ENCODE measurements at regions not wholly inside any gene's neighbourhood (a gene's known extent, or its start where the extent isn't known, plus 50 kb on each side); places are given as distances from the start of the nearest gene placed in this dataset.

DNA sequence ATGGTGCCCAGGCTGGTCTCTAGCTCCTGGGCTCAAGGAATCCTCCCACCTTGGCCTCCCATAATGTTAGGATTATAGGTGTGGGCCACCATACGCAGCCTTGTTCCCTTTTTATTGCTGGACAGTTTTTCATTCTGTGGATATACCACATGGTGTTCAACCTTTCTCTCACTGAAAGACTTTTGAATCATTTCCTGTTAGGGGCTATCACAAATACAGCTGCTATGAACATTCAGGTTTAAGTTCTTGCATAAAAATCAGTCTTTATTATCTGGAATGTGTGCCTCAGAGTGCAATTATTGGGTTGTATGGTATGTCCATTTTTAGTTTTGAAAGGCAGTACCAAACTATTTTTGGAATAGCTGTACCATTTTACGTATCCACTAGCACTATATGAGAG, 647.2 kb downstream of the LIG4 start:
- no peak for DNase-seq (ENCODE audit: low spot score)

DNA sequence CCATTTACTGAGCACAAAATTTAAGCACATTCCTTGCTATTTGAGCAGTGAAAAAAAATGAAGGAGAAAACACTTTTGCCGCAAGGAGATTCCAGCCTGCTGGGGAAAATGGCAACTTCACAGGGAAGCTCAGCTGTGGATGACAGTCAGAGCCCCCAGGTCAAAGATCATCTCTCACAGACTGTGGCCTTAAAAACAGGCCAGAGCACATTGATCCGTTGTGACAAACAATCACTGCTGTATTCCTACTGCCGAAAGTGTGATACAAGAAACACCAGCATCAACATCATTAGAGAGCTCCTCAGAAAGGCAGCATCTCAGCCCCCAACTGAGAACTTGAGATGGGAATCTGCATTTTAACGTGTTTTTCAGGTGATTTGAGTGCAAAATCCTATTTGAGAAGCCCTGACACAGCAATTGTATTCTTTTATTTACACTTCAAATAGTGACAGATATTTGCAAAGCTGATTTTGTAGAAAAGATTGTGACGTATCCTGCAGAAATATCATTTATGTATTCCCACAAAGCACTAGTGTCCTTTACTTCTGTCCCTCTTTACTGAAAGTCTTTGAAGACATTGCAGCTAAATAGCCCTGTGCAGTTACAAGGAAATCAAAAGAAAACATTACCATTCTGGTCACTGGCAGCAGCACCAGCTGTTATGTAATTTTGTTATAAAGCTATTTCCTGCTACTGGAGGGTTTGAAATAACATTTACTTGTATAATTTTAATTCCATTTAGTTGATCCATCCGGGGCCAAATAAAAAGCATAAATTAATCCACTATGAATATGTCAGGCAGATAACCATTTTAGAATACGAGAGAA, 652.0 kb downstream of the LIG4 start:
- no peak for DNase-seq (ENCODE audit: low spot score)

DNA sequence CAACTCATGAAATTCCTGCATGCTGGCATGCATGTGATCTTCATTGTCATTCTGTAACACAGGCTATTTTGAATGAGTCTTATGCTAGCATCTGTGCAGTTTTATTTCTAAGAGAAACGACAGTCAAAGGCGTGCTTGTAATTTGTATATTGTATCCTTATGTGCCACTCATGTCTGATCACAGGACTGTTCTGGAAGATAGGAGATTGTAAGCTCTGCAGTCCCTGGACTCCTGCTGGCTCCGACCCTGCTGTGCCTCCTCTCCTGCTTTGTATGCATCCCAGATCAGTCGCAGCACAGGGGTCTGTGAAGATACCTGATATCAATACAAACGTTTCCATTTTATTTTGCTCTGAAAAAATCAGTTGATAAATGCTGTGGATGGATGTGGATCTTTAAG, 653.1 kb downstream of the LIG4 start:
- DNase-seq (ENCODE audit: low spot score), result no peak

DNA sequence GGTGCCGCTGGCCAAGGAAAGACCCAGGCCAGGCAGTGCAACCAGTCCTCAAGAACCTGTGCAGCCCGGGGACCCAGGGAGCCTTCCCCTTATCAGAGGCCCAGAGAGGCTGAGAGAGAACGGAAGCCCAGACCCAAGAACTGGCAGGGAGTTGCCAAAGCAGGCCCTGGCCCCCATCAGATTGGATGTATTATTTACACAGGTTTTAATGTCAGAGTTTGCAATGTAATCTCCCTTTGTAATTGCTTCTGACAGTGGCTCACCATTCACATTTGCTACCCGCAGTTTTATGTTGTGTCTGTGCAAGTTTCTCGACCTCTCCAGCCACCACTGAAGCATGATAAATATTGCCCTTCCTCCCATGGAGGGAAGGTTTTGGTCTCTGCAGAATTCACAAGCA, 660.9 kb downstream of the LIG4 start:
- no peak for DNase-seq (ENCODE audit: low spot score)

DNA sequence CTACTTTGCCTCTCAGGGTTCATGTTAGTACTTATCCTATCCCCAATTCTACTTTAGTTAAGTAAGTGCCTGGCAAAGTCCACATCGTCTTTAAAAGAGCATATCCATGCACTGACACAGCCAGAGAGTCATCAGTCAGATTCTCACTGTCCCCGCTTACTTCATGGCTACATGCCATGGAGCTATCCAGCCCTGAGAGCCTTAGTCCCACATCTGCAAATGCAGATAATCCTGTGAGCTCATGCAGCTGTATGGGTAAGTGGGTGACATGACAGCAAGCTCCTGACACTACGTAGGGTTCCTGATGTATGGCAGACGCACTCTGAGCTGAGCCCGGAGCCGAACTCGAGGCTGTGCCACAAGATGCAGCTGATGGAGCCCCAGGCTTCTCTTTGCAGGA, 661.5 kb downstream of the LIG4 start:
- no peak for DNase-seq (ENCODE audit: low spot score)

DNA sequence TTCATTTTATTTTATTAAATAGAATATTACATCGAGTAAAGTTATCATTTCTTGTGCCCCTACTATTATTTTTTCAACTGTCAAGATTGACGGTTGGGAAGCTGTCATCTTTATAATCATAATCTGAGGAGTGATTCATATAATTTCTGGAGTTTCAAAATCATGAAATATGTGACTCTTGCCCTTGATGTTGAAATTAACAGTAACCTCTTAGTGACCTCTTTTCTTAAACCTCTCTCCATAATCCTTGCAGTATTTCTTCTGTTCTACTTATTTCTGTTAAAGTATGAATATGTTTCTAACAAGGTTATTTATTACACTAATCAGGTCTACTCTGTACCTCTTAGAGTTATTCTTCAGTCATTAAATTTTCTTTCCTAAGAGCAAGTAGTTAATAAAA, 663.8 kb downstream of the LIG4 start:
- DNase-seq (ENCODE audit: low spot score), result no peak

DNA sequence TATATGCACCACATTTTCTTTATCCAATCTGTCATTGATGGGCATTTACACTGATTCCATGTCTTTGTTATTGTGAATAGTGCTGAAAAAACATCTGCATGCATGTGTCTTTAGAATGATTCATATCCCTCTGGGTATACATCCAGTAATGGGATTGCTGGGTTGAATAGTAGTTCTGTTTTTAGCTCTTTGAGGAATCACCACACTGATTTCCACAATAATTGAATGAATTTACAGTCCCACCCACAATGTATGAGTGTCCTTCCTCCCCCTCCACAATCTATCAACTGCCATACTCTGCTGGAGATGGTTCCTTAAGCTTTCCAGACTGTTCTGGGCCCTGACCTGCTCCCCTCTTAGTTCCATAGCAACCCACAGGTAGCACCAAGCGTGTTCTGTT, 667.0 kb downstream of the LIG4 start:
- DNase-seq (ENCODE audit: low spot score), result no peak

DNA sequence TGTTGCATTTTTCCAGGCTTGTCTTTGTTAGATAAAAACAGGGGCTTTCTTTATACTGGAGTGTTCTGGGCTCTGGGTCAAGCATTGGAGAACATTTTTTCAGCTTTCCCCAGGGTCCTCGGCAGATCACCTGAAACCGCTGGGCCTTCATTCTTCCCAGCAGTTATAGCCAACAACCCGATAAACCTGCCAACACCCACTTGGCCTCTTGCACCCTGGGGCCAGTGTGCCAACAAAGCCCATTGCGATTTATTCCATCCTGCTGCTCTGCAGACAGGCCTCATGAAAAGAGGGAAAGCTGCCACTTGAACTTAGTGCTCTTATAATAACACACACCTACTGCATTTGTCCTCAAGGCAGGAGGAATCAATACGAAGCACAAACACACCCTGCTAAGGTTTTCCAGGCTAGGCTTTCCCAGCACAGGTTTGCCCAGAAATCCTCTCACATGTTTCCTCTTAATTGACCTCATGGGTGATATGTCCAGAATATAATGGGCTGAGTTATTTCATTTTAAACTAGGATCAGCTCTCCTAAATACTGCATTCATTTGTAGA, 669.3 kb downstream of the LIG4 start:
- DNase-seq (ENCODE audit: low spot score), result no peak

DNA sequence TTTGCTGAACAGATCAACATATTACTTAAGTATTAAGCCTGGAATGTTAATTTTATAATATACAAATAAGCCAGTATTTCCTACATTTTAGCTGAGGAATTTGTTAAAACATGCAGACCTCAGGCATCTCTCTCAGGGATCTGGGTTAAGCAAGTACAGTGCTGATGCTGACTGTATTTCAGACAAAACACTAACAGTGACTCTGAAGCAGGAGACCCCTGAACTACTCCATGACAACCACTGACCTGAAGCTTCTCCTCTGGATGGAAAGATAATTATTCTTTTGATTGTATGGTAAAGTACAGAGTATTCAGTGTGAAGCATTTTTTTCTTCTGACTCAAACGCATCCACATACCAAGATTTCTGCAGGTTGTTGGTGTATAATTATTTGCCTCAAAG, 680.8 kb downstream of the LIG4 start:
- no peak for DNase-seq (ENCODE audit: low spot score)

DNA sequence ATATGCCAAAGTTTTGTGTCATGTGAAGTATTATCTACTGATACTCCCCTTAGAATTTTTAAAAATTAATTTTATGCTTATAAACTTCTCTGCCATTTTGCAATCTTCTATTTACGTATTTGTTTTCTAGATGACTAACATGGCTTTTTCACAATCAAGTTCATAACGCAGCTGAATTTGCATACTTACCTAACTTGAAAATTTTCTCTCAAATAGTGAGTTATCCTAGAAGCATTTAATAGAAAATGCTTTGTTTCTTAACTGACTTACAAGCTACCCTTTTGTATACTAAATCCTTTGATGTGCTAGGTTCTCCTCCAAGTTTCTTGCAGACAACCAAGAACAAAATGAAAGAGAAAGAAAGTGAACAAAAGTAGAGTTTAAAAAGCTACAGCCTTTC, 683.5 kb downstream of the LIG4 start:
- DNase-seq (ENCODE audit: low spot score), result no peak

DNA sequence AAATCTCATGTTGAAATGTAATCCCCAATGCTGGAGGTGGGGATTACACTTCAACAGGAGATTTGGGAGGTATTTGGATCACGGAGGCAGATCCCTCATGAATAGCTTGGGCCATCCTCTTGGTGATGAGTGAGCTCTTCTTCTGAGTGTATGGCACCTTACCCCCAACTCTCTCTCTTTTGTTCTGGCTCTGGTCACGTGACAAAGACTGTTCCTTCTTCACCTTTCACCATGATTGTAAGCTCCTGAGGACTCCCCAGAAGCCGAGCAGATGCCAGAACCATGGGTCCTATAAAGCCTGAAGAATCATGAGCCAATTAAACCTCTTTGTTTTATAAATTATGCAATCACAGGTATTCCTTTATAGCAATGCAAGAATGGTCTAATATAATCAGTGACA, 684.2 kb downstream of the LIG4 start:
- DNase-seq (ENCODE audit: low spot score), result no peak

DNA sequence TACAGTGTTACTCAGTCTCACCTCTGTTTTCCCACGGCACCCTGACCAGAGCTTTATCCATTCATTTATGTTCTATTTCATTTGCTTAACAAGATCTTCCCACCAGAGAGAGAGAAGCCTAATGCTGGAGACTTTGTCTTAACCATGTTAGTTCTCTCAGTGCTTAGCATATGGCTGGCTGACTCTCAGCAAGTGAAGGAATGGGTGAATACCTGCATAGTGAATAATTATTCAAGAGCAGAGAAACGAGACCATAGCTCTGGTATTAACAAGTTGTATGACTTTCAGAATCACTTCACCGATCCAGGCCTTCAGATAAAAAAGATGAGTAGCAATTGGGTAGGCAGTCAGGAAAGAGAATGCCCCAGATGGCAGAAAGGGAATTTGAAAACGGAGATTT, 686.3 kb downstream of the LIG4 start:
- no peak for DNase-seq (ENCODE audit: low spot score)

DNA sequence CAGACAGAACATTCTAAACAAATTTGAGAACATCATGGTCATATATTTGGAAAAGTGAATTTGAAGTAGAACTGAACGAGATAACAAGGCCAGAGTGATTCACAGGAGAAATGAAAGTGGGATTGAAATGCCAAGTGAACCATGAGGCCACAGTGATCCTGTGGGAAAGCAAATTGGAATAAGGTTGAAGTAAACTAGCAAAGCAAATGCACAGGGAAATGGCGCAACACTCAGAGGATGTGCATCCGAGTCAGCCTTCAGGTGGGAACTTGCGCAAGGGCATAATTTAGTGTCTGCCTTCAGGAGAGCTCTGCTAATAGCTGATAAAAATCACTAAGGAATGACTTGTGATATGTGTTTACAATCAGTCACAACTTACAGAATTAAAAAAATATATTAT, 696.6 kb downstream of the LIG4 start:
- DNase-seq (ENCODE audit: low spot score), result no peak

DNA sequence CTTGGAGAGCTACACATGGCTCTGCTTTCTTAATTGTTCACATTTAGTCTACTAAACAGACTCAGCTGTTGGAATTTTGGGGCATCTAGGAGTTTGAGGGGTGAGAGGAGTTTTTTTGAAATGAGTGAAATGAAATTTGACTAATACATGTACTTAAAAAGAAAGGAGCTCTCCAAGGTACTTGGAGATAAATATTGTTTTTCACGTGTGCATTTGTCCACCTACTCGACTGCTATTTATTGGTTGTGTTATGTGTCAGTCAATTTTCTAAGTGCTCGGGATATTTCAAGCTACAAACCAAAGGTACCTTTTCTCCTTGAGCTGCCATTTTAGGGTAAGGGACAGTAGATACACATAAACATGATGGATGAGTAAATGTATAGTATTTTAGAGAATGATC, 697.0 kb downstream of the LIG4 start:
- DNase-seq (ENCODE audit: low spot score), result peak; percentile 13

DNA sequence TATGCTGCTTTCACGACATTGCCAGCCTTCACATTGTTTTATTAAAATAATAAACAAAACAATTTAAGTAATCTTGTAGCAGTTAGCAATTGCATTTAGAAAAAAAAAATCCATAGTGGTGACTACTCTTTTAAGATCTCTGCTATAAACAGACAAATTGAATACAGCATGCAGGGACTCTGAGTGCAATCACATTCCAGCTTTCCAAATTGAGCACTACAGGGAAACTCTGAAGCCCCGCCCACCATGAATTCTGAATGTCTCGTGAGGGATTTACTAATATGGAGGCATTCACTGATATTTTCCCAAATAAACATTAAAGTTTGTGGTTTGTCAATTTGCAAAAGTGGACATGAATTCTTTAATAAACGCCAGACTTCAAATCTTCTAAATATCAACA, 698.8 kb downstream of the LIG4 start:
- no peak for DNase-seq (ENCODE audit: low spot score)

DNA sequence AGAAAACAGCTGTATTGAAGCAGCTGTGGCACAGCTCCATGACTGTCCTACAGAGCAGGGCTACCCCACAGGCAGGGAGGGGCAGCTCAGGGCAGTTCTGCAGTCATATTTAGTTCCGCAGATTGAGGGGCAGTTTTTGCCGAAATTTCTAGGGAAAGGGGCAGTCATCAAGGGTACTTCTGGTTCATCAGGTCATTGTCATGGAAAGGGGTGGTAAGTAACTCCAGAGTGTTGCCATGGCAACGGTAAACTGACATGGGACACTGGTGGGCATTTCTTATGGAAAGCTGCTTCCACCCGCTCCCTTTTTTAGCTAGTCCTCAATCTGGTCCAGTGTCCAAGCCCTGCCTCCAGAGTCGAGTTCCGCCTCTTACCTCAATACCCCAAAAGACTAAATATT, 702.8 kb downstream of the LIG4 start:
- no peak for DNase-seq (ENCODE audit: low spot score)

DNA sequence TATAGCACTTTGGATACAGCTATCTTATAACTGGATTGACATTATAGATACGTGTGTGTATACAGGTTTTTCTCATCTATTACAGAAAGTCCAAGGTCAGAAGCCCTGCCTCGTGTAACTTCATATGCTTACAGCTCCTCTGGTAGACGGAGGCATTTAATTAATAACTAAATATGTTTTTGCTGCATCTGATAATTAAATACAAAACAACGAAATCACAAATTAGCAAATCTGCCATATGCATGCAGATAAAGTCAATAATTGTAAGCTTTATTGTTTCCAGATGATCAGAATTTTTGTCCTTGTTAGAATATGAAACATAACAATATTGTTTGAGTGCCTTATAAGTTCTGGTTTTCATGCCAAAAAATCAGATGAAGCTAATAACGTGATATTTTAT, 717.7 kb downstream of the LIG4 start:
- no peak for DNase-seq (ENCODE audit: low spot score)

DNA sequence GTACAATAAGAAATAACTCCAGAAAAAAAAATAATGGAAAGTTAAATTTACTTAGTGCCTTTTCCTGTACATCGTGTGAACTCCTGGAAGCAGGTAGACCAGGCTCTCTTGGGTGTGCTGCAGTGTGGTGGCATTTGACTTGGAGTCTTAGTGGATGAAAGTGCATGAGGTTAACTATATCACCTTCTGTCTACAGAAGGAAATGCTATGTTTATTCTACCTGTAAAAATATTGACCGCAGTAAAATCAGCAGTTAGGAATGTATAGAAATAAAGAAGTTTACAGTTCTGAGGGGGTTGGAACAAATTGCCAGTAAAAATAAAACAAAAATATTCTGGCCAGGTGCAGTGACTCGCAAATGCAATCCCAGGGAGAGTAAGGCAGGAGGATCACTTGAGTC, 722.1 kb downstream of the LIG4 start:
- no peak for DNase-seq (ENCODE audit: low spot score)

DNA sequence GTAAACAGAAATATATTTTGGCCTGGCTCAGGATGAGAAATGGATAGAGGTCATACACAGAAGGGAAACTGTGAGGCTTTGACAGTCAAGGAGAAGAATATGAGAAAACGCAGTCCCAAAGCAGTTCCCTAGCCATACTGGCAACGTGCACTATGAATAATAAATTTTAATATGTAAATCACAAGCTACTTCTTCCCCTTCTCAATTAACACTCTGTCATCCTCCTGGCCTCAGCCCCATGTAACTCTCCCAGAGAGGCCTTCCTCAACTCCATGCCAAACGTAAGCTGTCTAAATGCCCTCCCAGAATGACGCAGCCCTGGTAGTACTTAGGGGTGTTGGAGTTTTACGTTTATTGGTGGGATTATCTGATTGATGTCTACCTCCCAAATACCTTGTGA, 732.6 kb downstream of the LIG4 start:
- DNase-seq (ENCODE audit: low spot score), result no peak

DNA sequence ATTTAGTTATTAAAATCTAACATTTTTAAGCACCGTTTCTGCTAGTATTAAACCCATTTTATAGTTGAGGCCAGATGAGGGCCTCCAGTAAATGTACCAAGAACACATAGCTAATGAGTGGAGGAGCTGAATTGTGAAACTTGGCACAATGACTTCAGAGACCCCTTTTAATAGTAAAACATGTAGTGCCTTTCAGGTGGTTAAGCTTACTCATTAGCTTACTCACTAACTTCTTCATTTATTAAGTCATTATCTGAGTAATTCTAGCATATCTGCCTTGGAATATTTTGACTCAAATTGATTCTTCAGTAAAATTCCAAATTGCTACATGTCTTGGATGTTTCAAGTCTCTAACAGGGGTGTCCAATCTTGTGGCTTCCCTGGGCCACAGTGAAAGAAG, 735.2 kb downstream of the LIG4 start:
- no peak for DNase-seq (ENCODE audit: low spot score)

DNA sequence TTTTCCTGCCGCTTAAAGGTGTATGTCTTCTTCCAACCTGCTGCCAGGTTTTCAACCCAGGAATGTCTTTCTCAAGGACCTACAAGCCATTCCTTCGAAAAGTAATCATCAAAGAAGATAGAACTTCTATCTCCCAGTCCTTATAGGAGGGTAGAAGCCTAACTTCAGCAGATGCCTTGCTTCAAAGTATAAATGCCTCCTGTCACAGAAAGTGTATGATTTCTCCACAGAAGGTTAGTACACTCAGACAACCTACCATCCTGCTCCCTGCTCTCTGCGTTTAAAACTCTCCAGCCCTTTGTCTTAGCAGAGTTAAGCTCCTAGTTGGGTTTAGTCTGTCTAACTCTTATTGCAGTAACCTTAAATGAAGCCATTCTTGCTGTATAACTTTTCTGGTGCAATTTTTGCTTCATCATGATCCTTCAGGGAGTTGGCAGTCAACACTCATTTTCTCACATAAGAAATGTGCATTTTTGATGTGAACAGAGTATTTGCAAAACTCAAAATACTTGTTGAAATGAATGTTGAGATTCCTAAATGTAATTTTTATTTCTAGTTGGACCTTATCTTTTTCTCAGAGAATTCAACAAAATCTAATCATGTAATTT, 737.5 kb downstream of the LIG4 start:
- no peak for DNase-seq (ENCODE audit: low spot score)

DNA sequence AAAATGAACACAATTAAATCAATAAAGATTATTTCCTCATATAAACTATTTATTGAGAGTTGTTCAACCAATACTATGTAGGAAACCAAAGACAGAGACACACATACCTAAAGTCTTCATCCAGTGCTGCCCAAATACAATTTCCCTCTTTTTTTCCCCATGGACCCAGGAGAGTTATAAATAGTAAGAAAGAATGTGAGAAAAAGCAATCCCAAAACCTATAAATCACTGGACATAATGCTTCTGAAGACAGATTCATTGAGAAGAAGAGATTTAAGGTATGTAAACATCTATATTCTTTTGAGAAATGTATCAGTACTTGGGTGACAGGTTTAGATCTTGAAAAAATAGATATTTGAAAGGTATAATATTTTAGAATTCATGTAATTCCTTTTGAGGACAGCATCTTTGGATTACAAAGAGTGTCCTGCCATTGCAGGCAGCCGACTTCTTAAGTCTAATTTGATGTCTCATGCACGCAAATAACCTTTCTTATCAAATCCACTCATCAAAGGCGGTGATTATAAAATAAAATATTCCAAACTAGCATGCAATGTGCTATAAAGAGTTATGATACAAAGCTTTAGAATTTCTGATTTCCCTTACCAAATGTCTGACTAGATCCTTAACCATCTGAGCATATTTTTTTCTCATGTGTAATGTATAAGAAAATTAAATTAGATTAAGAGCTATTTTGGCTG, 739.4 kb downstream of the LIG4 start:
- DNase-seq (ENCODE audit: low spot score), result no peak

DNA sequence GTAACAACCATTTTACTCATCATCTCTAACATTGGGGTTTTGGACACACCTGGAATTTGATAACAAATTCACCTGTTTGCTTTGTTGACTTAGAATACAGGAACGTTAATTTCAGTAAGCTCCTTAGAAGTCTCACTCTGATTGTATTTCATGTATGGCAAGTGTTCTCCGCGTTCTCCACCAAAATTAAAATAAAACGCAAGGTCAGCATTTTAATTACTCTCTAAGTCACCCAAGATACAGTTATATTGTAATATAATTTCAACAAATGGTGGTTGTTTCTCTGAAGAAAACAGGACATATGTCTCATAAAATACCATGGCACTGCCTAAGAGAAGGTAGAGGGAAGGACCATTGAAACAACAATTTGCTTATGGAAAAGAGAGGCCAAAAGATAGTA, 742.1 kb downstream of the LIG4 start:
- no peak for DNase-seq (ENCODE audit: low spot score)
